DOHH2 (cell line): ENCODE measurements at regions not wholly inside any gene's neighbourhood (a gene's known extent, or its start where the extent isn't known, plus 50 kb on each side); places are given as distances from the start of the nearest gene placed in this dataset.

Experiments used
- H3F3A ChIP-seq: fragments of 200-600 bp; sonication (generic), shearing (Covaris generic); 2 replicates; pipeline ENCODE4 v1.6.0; 2016; ENCODE audit warnings: antibody characterized with exemption, mild to moderate bottlenecking; ENCODE audit not compliant: control insufficient read depth, insufficient read depth
- H3K27ac ChIP-seq: fragments of 200-600 bp; sonication (generic); 2 replicates; pipeline ENCODE4 v1.5.1; 2014; ENCODE audit warnings: low read depth, mild to moderate bottlenecking, low read length, moderate library complexity
- H3K27me3 ChIP-seq: fragments of 200-600 bp; sonication (generic); 2 replicates; pipeline ENCODE4 v1.6.1; 2014; ENCODE audit warnings: mild to moderate bottlenecking, low read length, mixed read lengths; ENCODE audit not compliant: control insufficient read depth
- H3K36me3 ChIP-seq: fragments of 200-600 bp; sonication (generic); 2 replicates; pipeline ENCODE4 v1.6.1; 2014; ENCODE audit warnings: mild to moderate bottlenecking, low read length, moderate library complexity, mixed read lengths; ENCODE audit not compliant: control insufficient read depth
- H3K4me1 ChIP-seq: fragments of 200-600 bp; sonication (generic); 2 replicates; pipeline ENCODE4 v1.6.1; 2014; ENCODE audit warnings: mild to moderate bottlenecking, low read length, mixed read lengths; ENCODE audit not compliant: control insufficient read depth
- H3K4me2 ChIP-seq: fragments of 200-600 bp; sonication (generic); 2 replicates; pipeline ENCODE4 v1.6.0; 2014; ENCODE audit warnings: mild to moderate bottlenecking, low read length, moderate library complexity
- H3K4me3 ChIP-seq: fragments of 200-600 bp; sonication (generic); 2 replicates; pipeline ENCODE4 v1.5.1; 2014; ENCODE audit warnings: mild to moderate bottlenecking, low read length, mixed read lengths
- H3K79me2 ChIP-seq: fragments of 200-600 bp; sonication (generic); 2 replicates; pipeline ENCODE4 v1.6.1; 2014; ENCODE audit warnings: mild to moderate bottlenecking, low read length, mixed read lengths; ENCODE audit not compliant: control insufficient read depth
- H3K9me2 ChIP-seq: fragments of 200-600 bp; sonication (generic); replicated peaks from 2 replicates; pipeline ENCODE4 v1.6.1; 2014; ENCODE audit warnings: mild to moderate bottlenecking, low read length, mixed read lengths; ENCODE audit not compliant: control insufficient read depth
- H3K9me3 ChIP-seq: fragments of 200-600 bp; sonication (generic); 2 replicates; pipeline ENCODE4 v1.6.1; 2014; ENCODE audit warnings: antibody characterized with exemption, low read length, mixed read lengths; ENCODE audit not compliant: control insufficient read depth, insufficient read depth
- H4K20me1 ChIP-seq: fragments of 200-600 bp; sonication (generic); 2 replicates; pipeline ENCODE4 v1.6.0; 2014; ENCODE audit warnings: low read depth, mild to moderate bottlenecking, antibody characterized with exemption, low read length, moderate library complexity; ENCODE audit not compliant: control insufficient read depth, insufficient read depth
- CTCF ChIP-seq: fragments of 200-600 bp; sonication (generic); IDR thresholded peaks from one replicate; pipeline ENCODE4 v1.5.1; 2014; ENCODE audit warnings: antibody characterized with exemption, mild to moderate bottlenecking, low read depth, low read length; ENCODE audit not compliant: poor library complexity, severe bottlenecking
- EZH2phosphoT487 ChIP-seq: fragments of 200-600 bp; sonication (generic); IDR thresholded peaks from 2 replicates; pipeline ENCODE4 v1.6.1; 2017; ENCODE audit warnings: borderline replicate concordance, mild to moderate bottlenecking, antibody characterized with exemption, low read length, moderate library complexity, mixed read lengths

- no peak overlapping the region for H3K4me2 ChIP-seq
- H3K9me3 ChIP-seq = no peaks in the 10 kb centered on the region
- H3K27me3 ChIP-seq = no peaks in the 10 kb centered on the region
- H3F3A ChIP-seq = no peaks in the 10 kb centered on the region
- H3K9me2 ChIP-seq = no peaks in the 10 kb centered on the region
- TF ChIP-seq EZH2phosphoT487 = no peak
- no peak for TF ChIP-seq CTCF
- H3K4me1 ChIP-seq = no peaks in the 10 kb centered on the region
- H3K27ac ChIP-seq = no peak overlapping the region
- no peaks in the 10 kb centered on the region for H3K79me2 ChIP-seq
- no peaks in the 10 kb centered on the region for H4K20me1 ChIP-seq
- no peaks in the 10 kb centered on the region for H3K36me3 ChIP-seq
- no peak overlapping the region for H3K4me3 ChIP-seq
Observed at GRCh38 chr6:91392951-91393350, 806.1 kb upstream of the MAP3K7 start.

GRCh38 chr6:91387290-91388059 lies 800.6 kb upstream of the MAP3K7 start:
- TF ChIP-seq CTCF = no peak
- no peak for TF ChIP-seq EZH2phosphoT487
- H3K4me2 ChIP-seq = no peak overlapping the region
- H3K27me3 ChIP-seq = no peaks in the 10 kb centered on the region
- H3K4me1 ChIP-seq = no peaks in the 10 kb centered on the region
- no peak overlapping the region for H3K4me3 ChIP-seq
- no peaks in the 10 kb centered on the region for H3K79me2 ChIP-seq
- no peaks in the 10 kb centered on the region for H4K20me1 ChIP-seq
- no peak overlapping the region for H3K27ac ChIP-seq
- H3K9me2 ChIP-seq = no peaks in the 10 kb centered on the region
- H3K9me3 ChIP-seq = no peaks in the 10 kb centered on the region
- no peaks in the 10 kb centered on the region for H3F3A ChIP-seq
- no peaks in the 10 kb centered on the region for H3K36me3 ChIP-seq

GRCh38 chr6:91386204-91386603 lies 799.3 kb upstream of the MAP3K7 start:
- Histone ChIP-seq H3K79me2 (no peaks in the 10 kb centered on the region), H4K20me1 (no peaks in the 10 kb centered on the region), H3K36me3 (no peaks in the 10 kb centered on the region), H3K9me2 (no peaks in the 10 kb centered on the region), H3K4me3 (no peak overlapping the region), H3K4me2 (no peak overlapping the region), H3K27ac (no peak overlapping the region), H3K4me1 (no peaks in the 10 kb centered on the region), H3K9me3 (no peaks in the 10 kb centered on the region), H3F3A (no peaks in the 10 kb centered on the region), H3K27me3 (no peaks in the 10 kb centered on the region)
- no peak for TF ChIP-seq EZH2phosphoT487

- Histone ChIP-seq H4K20me1 (no peaks in the 10 kb centered on the region), H3K27ac (no peak overlapping the region)
- TF ChIP-seq CTCF (no peak), EZH2phosphoT487 (no peak)
Observed at GRCh38 chr6:91383207-91383606, 796.3 kb upstream of the MAP3K7 start.

More at GRCh38 chr6:91383207-91383606, 796.3 kb upstream of the MAP3K7 start:
- no peaks in the 10 kb centered on the region for H3F3A ChIP-seq
- no peaks in the 10 kb centered on the region for H3K36me3 ChIP-seq
- no peaks in the 10 kb centered on the region for H3K79me2 ChIP-seq
- H3K27me3 ChIP-seq = no peaks in the 10 kb centered on the region
- no peak overlapping the region for H3K4me3 ChIP-seq
- no peaks in the 10 kb centered on the region for H3K9me2 ChIP-seq
- no peaks in the 10 kb centered on the region for H3K4me1 ChIP-seq
- no peaks in the 10 kb centered on the region for H3K9me3 ChIP-seq
- H3K4me2 ChIP-seq = no peak overlapping the region
